ENCODE measurements at regions not wholly inside any gene's neighbourhood (a gene's known extent, or its start where the extent isn't known, plus 50 kb on each side); places are given as distances from the start of the nearest gene placed in this dataset.
"Not testable (repeated sequence)": the region's sequence is repeated elsewhere in the genome, so short reads cannot be mapped to it uniquely, and the experiment has no call there.

DNA sequence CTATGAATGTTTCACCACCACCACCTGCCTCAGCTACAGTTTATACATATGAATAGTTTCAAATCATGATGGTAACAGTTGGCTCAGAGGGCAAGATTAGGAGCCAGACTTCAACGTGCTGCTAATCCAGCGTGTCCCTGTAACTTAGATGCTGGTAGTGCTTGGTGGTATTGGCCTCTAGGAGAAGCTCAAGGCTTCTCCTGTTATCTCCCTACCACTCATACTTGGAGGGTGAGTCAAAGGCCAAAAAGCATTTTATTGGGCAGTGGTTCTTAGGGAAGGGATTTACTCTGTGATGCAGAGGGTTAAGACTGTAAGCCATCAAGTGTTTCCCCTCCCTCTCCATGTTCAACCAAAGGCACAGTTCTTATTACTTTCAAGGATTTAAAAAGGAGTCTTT lies 57.2 kb upstream of the LRRC37A2 start:
- not testable (repeated sequence) for TF ChIP-seq ZNF274 (IDR thresholded peaks at IDR 0.05; ENCODE audit: insufficient read depth, insufficient read length); POLR2A (IDR thresholded peaks at IDR 0.05; ENCODE audit: low read depth, low read length); EZH2 (IDR thresholded peaks at IDR 0.05; ENCODE audit: borderline replicate concordance, control insufficient read depth, low read depth, low read length)
- TF ChIP-seq, protein P1, sequence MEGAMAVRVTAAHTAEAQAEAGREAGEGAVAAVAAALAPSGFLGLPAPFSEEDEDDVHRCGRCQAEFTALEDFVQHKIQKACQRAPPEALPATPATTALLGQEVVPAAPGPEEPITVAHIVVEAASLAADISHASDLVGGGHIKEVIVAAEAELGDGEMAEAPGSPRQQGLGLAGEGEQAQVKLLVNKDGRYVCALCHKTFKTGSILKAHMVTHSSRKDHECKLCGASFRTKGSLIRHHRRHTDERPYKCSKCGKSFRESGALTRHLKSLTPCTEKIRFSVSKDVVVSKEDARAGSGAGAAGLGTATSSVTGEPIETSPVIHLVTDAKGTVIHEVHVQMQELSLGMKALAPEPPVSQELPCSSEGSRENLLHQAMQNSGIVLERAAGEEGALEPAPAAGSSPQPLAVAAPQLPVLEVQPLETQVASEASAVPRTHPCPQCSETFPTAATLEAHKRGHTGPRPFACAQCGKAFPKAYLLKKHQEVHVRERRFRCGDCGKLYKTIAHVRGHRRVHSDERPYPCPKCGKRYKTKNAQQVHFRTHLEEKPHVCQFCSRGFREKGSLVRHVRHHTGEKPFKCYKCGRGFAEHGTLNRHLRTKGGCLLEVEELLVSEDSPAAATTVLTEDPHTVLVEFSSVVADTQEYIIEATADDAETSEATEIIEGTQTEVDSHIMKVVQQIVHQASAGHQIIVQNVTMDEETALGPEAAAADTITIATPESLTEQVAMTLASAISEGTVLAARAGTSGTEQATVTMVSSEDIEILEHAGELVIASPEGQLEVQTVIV (IDR thresholded peaks at IDR 0.05; ENCODE audit: borderline replicate concordance, partially characterized antibody), result not testable (repeated sequence)
